Osteoblast (primary cell): ENCODE measurements at regions not wholly inside any gene's neighbourhood (a gene's known extent, or its start where the extent isn't known, plus 50 kb on each side); places are given as distances from the start of the nearest gene placed in this dataset.

Source experiments
- DNase-seq: peaks from one replicate; pipeline ENCODE4 v3.0.0; 2011; ENCODE audit warnings: low spot score, mixed read lengths; ENCODE audit not compliant: insufficient read length; ENCODE audit errors: missing footprints
- H2AFZ ChIP-seq: 2 replicates; pipeline ENCODE4 v1.6.0; 2011; ENCODE audit warnings: mild to moderate bottlenecking, low read length
- H3K27ac ChIP-seq: 2 replicates; pipeline ENCODE4 v1.5.1; 2011; ENCODE audit warnings: mild to moderate bottlenecking, low read depth, low read length, moderate library complexity
- H3K27me3 ChIP-seq: 2 replicates; pipeline ENCODE4 v1.6.0; 2012; ENCODE audit warnings: mild to moderate bottlenecking, control low read depth, inconsistent platforms, low read length, moderate library complexity; ENCODE audit not compliant: insufficient read depth
- H3K36me3 ChIP-seq: 2 replicates; pipeline ENCODE4 v1.5.1; 2011; ENCODE audit warnings: mild to moderate bottlenecking, low read length, control low read depth, moderate library complexity; ENCODE audit not compliant: insufficient read depth
- H3K4me1 ChIP-seq: 2 replicates; pipeline ENCODE4 v1.5.1; 2011; ENCODE audit warnings: mild to moderate bottlenecking, low read length, control low read depth, moderate library complexity; ENCODE audit not compliant: insufficient read depth
- H3K4me2 ChIP-seq: 2 replicates; pipeline ENCODE4 v1.6.0; 2011; ENCODE audit warnings: mild to moderate bottlenecking, low read length; ENCODE audit not compliant: insufficient read depth
- H3K4me3 ChIP-seq: fragments of 200-600 bp; sonication (generic); 3 replicates; pipeline ENCODE4 v1.5.1; 2012; ENCODE audit warnings: mild to moderate bottlenecking, low read length, inconsistent platforms; ENCODE audit not compliant: insufficient read depth
- H3K79me2 ChIP-seq: 2 replicates; pipeline ENCODE4 v1.6.0; 2012; ENCODE audit warnings: mild to moderate bottlenecking, low read length, control low read depth, inconsistent platforms; ENCODE audit not compliant: insufficient read depth
- H3K9me3 ChIP-seq: 2 replicates; pipeline ENCODE4 v1.5.1; 2011; ENCODE audit warnings: low read depth, low read length, control low read depth
- H4K20me1 ChIP-seq: 2 replicates; pipeline ENCODE4 v1.6.0; 2012; ENCODE audit warnings: mild to moderate bottlenecking, low read length, control low read depth; ENCODE audit not compliant: insufficient read depth
- CTCF ChIP-seq: IDR thresholded peaks from 2 replicates; pipeline ENCODE4 v1.5.1; 2011; ENCODE audit warnings: mild to moderate bottlenecking, low read depth, low read length, moderate library complexity; ENCODE audit errors: extremely low read depth

- peaks cover 8% of the 10 kb centered on the region for H3K27me3 ChIP-seq
- H3K9me3 ChIP-seq, result no peaks in the 10 kb centered on the region
- no peak overlapping the region for H3K4me2 ChIP-seq
- DNase-seq, result no peak
- H3K4me3 ChIP-seq, result no peak overlapping the region
- H3K36me3 ChIP-seq, result no peaks in the 10 kb centered on the region
- H3K27ac ChIP-seq, result no peak overlapping the region
- H2AFZ ChIP-seq, result no peak overlapping the region
- no peak for TF ChIP-seq CTCF
- H3K4me1 ChIP-seq, result no peaks in the 10 kb centered on the region
- H3K79me2 ChIP-seq, result no peaks in the 10 kb centered on the region
- no peaks in the 10 kb centered on the region for H4K20me1 ChIP-seq
These were observed 228.0 kb upstream of the SLC14A2 start for GRCh38 chr18:45387229-45387628.

- TF ChIP-seq CTCF, result no peak
- Histone ChIP-seq H3K4me3 (no peak overlapping the region), H2AFZ (no peak overlapping the region), H3K27me3 (peaks cover 6% of the 10 kb centered on the region), H3K4me1 (peaks cover 4% of the 10 kb centered on the region), H4K20me1 (no peaks in the 10 kb centered on the region), H3K27ac (no peak overlapping the region), H3K4me2 (no peak overlapping the region), H3K9me3 (no peaks in the 10 kb centered on the region), H3K79me2 (no peaks in the 10 kb centered on the region), H3K36me3 (no peaks in the 10 kb centered on the region)
- no peak for DNase-seq
These were observed 216.8 kb upstream of the SLC14A2 start for GRCh38 chr18:45398448-45398847.

GRCh38 chr18:45399146-45399545 lies 216.1 kb upstream of the SLC14A2 start:
- no peak for TF ChIP-seq CTCF
- peaks cover 4% of the 10 kb centered on the region for H3K4me1 ChIP-seq
- H3K9me3 ChIP-seq, result no peaks in the 10 kb centered on the region
- H3K27me3 ChIP-seq, result peaks cover 6% of the 10 kb centered on the region
- H3K79me2 ChIP-seq, result no peaks in the 10 kb centered on the region
- no peaks in the 10 kb centered on the region for H3K36me3 ChIP-seq
- no peak overlapping the region for H3K4me2 ChIP-seq
- no peaks in the 10 kb centered on the region for H4K20me1 ChIP-seq
- H2AFZ ChIP-seq, result no peak overlapping the region
- DNase-seq, result no peak
- H3K4me3 ChIP-seq, result no peak overlapping the region
- no peak overlapping the region for H3K27ac ChIP-seq

GRCh38 chr18:45399643-45400042 lies 215.6 kb upstream of the SLC14A2 start:
- H3K4me3 ChIP-seq, result no peak overlapping the region
- DNase-seq, result no peak
- no peaks in the 10 kb centered on the region for H3K36me3 ChIP-seq
- H2AFZ ChIP-seq, result no peak overlapping the region
- TF ChIP-seq CTCF, result no peak
- no peak overlapping the region for H3K27ac ChIP-seq
- no peaks in the 10 kb centered on the region for H4K20me1 ChIP-seq
- peaks cover 6% of the 10 kb centered on the region for H3K27me3 ChIP-seq
- no peak overlapping the region for H3K4me2 ChIP-seq
- H3K79me2 ChIP-seq, result no peaks in the 10 kb centered on the region
- peaks cover 4% of the 10 kb centered on the region for H3K4me1 ChIP-seq
- H3K9me3 ChIP-seq, result no peaks in the 10 kb centered on the region
